ENCODE measurements at regions not wholly inside any gene's neighbourhood (a gene's known extent, or its start where the extent isn't known, plus 50 kb on each side); places are given as distances from the start of the nearest gene placed in this dataset.
A peak's percentile ranks its signal among the peaks of the same experiment; 100 is the strongest.

GRCh38 chr6:169921853-169922824 is 170.7 kb downstream of the ERMARD start:
- no peaks in the 10 kb centered on the region for H3K27me3 ChIP-seq (ENCODE audit: control insufficient read depth, insufficient read depth, low read length)
- no peaks in the 10 kb centered on the region for H3K36me3 ChIP-seq (ENCODE audit: control insufficient read depth, insufficient read depth, low read length)
- H3K9me3 ChIP-seq (ENCODE audit: control insufficient read depth in 2 of 2, low read length in 2 of 2) = no peaks in the 10 kb centered on the region
- Mint-ChIP-seq H3K4me1 (no peaks in the 10 kb centered on the region), H3K36me3 (no peaks in the 10 kb centered on the region), H3K27ac (no peak overlapping the region), H3K27me3 (no peaks in the 10 kb centered on the region), H3K9me3 (peaks cover 0 to 8% (median 0%) of the 10 kb centered on the region in 7 donors), H3K4me3 (no peak overlapping the region)
- H3K4me3 ChIP-seq (ENCODE audit: low read depth, low read length) = no peak overlapping the region
- H3K4me1 ChIP-seq (ENCODE audit: control insufficient read depth, insufficient read depth, low read length, poor library complexity, severe bottlenecking) = no peaks in the 10 kb centered on the region
- DNase-seq (no peak), ATAC-seq (ENCODE audit: low read depth in 2 of 2) (peak in 1 of 2 donors; percentile 20)
- H3K27ac ChIP-seq (ENCODE audit: insufficient read depth, low read length, poor library complexity, severe bottlenecking) = no peak overlapping the region

- Histone ChIP-seq H3K36me3 (ENCODE audit: control insufficient read depth, insufficient read depth, low read length) (no peaks in the 10 kb centered on the region), H3K27me3 (ENCODE audit: control insufficient read depth, insufficient read depth, low read length) (no peaks in the 10 kb centered on the region), H3K27ac (ENCODE audit: insufficient read depth, low read length, poor library complexity, severe bottlenecking) (no peak overlapping the region), H3K9me3 (ENCODE audit: control insufficient read depth in 2 of 2, low read length in 2 of 2) (no peaks in the 10 kb centered on the region), H3K4me1 (ENCODE audit: control insufficient read depth, insufficient read depth, low read length, poor library complexity, severe bottlenecking) (no peaks in the 10 kb centered on the region), H3K4me3 (ENCODE audit: low read depth, low read length) (no peak overlapping the region)
- Mint-ChIP-seq H3K27ac (no peak overlapping the region), H3K9me3 (peaks cover 0 to 8% (median 0%) of the 10 kb centered on the region in 7 donors), H3K4me1 (no peaks in the 10 kb centered on the region), H3K27me3 (no peaks in the 10 kb centered on the region), H3K36me3 (no peaks in the 10 kb centered on the region), H3K4me3 (no peak overlapping the region)
- DNase-seq = no peak
- no peak for ATAC-seq (ENCODE audit: low read depth in 2 of 2)
Observed at GRCh38 chr6:169921217-169921616, 169.8 kb downstream of the ERMARD start.

- Mint-ChIP-seq H3K36me3 (no peaks in the 10 kb centered on the region), H3K27ac (no peak overlapping the region), H3K27me3 (no peaks in the 10 kb centered on the region), H3K4me1 (no peaks in the 10 kb centered on the region), H3K4me3 (no peak overlapping the region), H3K9me3 (peaks cover 0 to 6% (median 0%) of the 10 kb centered on the region in 7 donors)
- Histone ChIP-seq H3K27ac (ENCODE audit: insufficient read depth, low read length, poor library complexity, severe bottlenecking) (no peak overlapping the region), H3K4me3 (ENCODE audit: low read depth, low read length) (no peak overlapping the region), H3K27me3 (ENCODE audit: control insufficient read depth, insufficient read depth, low read length) (no peaks in the 10 kb centered on the region), H3K9me3 (ENCODE audit: control insufficient read depth in 2 of 2, low read length in 2 of 2) (no peaks in the 10 kb centered on the region), H3K36me3 (ENCODE audit: control insufficient read depth, insufficient read depth, low read length) (no peaks in the 10 kb centered on the region), H3K4me1 (ENCODE audit: control insufficient read depth, insufficient read depth, low read length, poor library complexity, severe bottlenecking) (no peaks in the 10 kb centered on the region)
- no peak for ATAC-seq (ENCODE audit: low read depth in 2 of 2)
- no peak for DNase-seq
Observed at GRCh38 chr6:169920359-169921020, 169.1 kb downstream of the ERMARD start.

GRCh38 chr6:169918954-169919549 is 167.6 kb downstream of the ERMARD start:
- peaks cover 0 to 6% (median 0%) of the 10 kb centered on the region in 7 donors for H3K9me3 Mint-ChIP-seq
- H3K27ac Mint-ChIP-seq = no peak overlapping the region
- H3K36me3 Mint-ChIP-seq = no peaks in the 10 kb centered on the region

DNA sequence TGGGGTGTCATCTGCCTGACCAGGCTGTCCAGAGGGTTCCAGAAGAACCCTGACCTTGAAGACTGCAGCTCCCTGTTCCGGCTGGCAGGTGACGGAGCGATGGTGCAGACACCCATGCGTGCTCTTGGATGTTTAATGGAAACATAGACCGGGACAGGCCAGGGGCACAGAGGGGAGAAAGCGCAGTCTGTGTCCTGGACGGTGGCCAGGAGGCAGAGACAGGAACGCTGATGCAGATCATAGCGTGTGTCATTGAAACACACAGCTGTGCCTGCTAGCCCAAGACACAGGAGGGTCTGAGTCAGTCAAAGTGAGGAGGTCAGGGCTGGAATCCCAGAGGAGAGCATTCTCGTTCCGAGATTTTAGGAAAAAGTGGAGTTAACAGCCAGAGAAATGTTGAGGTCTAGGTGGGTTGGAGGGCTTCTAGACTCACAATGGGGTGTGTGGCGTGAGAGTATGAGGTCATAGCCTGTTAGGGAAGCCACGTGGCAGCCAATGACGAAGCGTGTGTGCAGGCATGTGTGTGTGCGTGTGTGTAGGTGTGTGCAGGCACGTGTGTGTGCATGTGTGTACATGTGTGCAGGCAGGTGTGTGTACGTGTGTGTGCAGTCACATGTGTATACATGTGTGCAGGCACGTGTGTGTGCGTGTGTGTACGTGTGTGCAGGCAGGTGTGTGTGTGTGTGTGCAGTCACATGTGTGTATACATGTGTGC is 167.0 kb downstream of the ERMARD start:
- H3K9me3 Mint-ChIP-seq = peaks cover 0 to 6% (median 0%) of the 10 kb centered on the region in 7 donors
- H3K4me3 Mint-ChIP-seq = no peak overlapping the region
- H3K4me1 Mint-ChIP-seq = peaks cover 0 to 3% (median 0%) of the 10 kb centered on the region in 4 donors
- no peaks in the 10 kb centered on the region for H3K36me3 Mint-ChIP-seq
- Histone ChIP-seq H3K4me3 (ENCODE audit: low read depth, low read length) (no peak overlapping the region), H3K27me3 (ENCODE audit: control insufficient read depth, insufficient read depth, low read length) (no peaks in the 10 kb centered on the region), H3K9me3 (ENCODE audit: control insufficient read depth in 2 of 2, low read length in 2 of 2) (no peaks in the 10 kb centered on the region), H3K27ac (ENCODE audit: insufficient read depth, low read length, poor library complexity, severe bottlenecking) (no peak overlapping the region), H3K4me1 (ENCODE audit: control insufficient read depth, insufficient read depth, low read length, poor library complexity, severe bottlenecking) (no peaks in the 10 kb centered on the region), H3K36me3 (ENCODE audit: control insufficient read depth, insufficient read depth, low read length) (no peaks in the 10 kb centered on the region)
- DNase-seq (no peak), ATAC-seq (ENCODE audit: low read depth in 2 of 2) (no peak)
- H3K27ac Mint-ChIP-seq = no peak overlapping the region
- no peaks in the 10 kb centered on the region for H3K27me3 Mint-ChIP-seq

More at GRCh38 chr6:169918954-169919549, 167.6 kb downstream of the ERMARD start:
- DNase-seq (no peak), ATAC-seq (ENCODE audit: low read depth in 2 of 2) (no peak)
- H3K4me1 ChIP-seq (ENCODE audit: control insufficient read depth, insufficient read depth, low read length, poor library complexity, severe bottlenecking) = no peaks in the 10 kb centered on the region
- Mint-ChIP-seq H3K4me1 (no peaks in the 10 kb centered on the region), H3K27me3 (no peaks in the 10 kb centered on the region), H3K4me3 (no peak overlapping the region)
- H3K36me3 ChIP-seq (ENCODE audit: control insufficient read depth, insufficient read depth, low read length) = no peaks in the 10 kb centered on the region
- no peaks in the 10 kb centered on the region for H3K9me3 ChIP-seq (ENCODE audit: control insufficient read depth in 2 of 2, low read length in 2 of 2)
- no peak overlapping the region for H3K27ac ChIP-seq (ENCODE audit: insufficient read depth, low read length, poor library complexity, severe bottlenecking)
- H3K27me3 ChIP-seq (ENCODE audit: control insufficient read depth, insufficient read depth, low read length) = no peaks in the 10 kb centered on the region
- H3K4me3 ChIP-seq (ENCODE audit: low read depth, low read length) = no peak overlapping the region

DNA sequence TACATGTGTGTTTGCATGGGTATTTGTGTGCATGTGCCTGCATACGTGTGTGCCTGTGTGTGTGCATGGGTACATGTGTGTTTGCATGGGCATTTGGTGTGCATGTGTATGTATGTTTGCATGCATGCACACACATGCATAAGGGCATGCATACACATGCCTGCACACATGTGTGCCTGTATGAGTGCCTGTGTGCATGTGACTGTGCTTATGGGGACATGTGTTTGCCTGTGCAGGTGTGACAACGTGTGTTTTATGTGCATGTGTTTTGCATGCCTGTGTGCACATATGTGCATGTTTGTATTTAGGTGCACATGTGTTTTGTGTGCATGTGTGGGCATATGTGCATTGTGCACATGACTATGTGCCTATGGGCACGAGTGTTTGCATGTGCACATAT is 165.7 kb downstream of the ERMARD start:
- no peak for DNase-seq
- no peak for ATAC-seq (ENCODE audit: low read depth in 2 of 2)
- Mint-ChIP-seq H3K4me1 (peaks cover 0 to 6% (median 2%) of the 10 kb centered on the region in 4 donors), H3K36me3 (no peaks in the 10 kb centered on the region), H3K4me3 (no peak overlapping the region), H3K27me3 (no peaks in the 10 kb centered on the region), H3K9me3 (peaks cover 0 to 9% (median 0%) of the 10 kb centered on the region in 7 donors), H3K27ac (no peak overlapping the region)
- H3K27ac ChIP-seq (ENCODE audit: insufficient read depth, low read length, poor library complexity, severe bottlenecking) = no peak overlapping the region
- no peaks in the 10 kb centered on the region for H3K36me3 ChIP-seq (ENCODE audit: control insufficient read depth, insufficient read depth, low read length)
- H3K27me3 ChIP-seq (ENCODE audit: control insufficient read depth, insufficient read depth, low read length) = no peaks in the 10 kb centered on the region
- H3K4me1 ChIP-seq (ENCODE audit: control insufficient read depth, insufficient read depth, low read length, poor library complexity, severe bottlenecking) = no peaks in the 10 kb centered on the region
- no peaks in the 10 kb centered on the region for H3K9me3 ChIP-seq (ENCODE audit: control insufficient read depth in 2 of 2, low read length in 2 of 2)
- H3K4me3 ChIP-seq (ENCODE audit: low read depth, low read length) = no peak overlapping the region

- H3K27me3 Mint-ChIP-seq = no peaks in the 10 kb centered on the region
- H3K27ac Mint-ChIP-seq = no peak overlapping the region
- ATAC-seq (ENCODE audit: low read depth in 2 of 2) (no peak), DNase-seq (no peak)
- Histone ChIP-seq H3K4me1 (ENCODE audit: control insufficient read depth, insufficient read depth, low read length, poor library complexity, severe bottlenecking) (no peaks in the 10 kb centered on the region), H3K36me3 (ENCODE audit: control insufficient read depth, insufficient read depth, low read length) (no peaks in the 10 kb centered on the region), H3K4me3 (ENCODE audit: low read depth, low read length) (no peak overlapping the region), H3K9me3 (ENCODE audit: control insufficient read depth in 2 of 2, low read length in 2 of 2) (no peaks in the 10 kb centered on the region), H3K27me3 (ENCODE audit: control insufficient read depth, insufficient read depth, low read length) (no peaks in the 10 kb centered on the region), H3K27ac (ENCODE audit: insufficient read depth, low read length, poor library complexity, severe bottlenecking) (no peak overlapping the region)
- peaks cover 0 to 6% (median 2%) of the 10 kb centered on the region in 4 donors for H3K4me1 Mint-ChIP-seq
- no peak overlapping the region for H3K4me3 Mint-ChIP-seq
- H3K36me3 Mint-ChIP-seq = no peaks in the 10 kb centered on the region
- peaks cover 0 to 9% (median 0%) of the 10 kb centered on the region in 7 donors for H3K9me3 Mint-ChIP-seq
Observed at GRCh38 chr6:169915769-169916550, 164.5 kb downstream of the ERMARD start.
